ENCODE measurements at regions not wholly inside any gene's neighbourhood (a gene's known extent, or its start where the extent isn't known, plus 50 kb on each side); places are given as distances from the start of the nearest gene placed in this dataset.

DNA sequence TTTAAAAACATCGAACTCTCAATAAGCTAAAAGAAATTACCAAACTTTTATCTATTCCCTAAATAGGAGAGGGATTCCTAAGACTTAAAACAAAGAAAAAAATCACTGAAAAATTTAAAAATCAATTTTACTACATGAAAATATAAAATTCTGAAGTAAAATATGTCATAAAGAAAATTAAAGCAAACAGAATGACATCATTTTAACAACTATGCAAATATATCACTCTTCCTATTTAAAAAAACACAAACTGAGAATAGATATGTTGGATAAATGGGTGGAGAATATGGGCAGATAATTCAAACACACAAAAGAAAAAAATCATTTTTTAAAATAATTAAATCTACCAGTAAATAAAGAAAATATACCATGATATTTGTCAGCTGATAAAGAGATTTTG lies 510.0 kb downstream of the BCL11B start:
- no peak overlapping the region for H3K27ac ChIP-seq (ENCODE audit: low read depth, low read length)
- TF ChIP-seq CTCF (IDR thresholded peaks at IDR 0.05; ENCODE audit: low read depth, low read length), result no peak
- peaks cover 26% of the 10 kb centered on the region for H3K9me3 ChIP-seq (ENCODE audit: control insufficient read depth, insufficient read depth, low read length)
- no peaks in the 10 kb centered on the region for H3K27me3 ChIP-seq (ENCODE audit: control insufficient read depth, insufficient read depth, low read length)
- CTCF ChIA-PET, result no interaction called here
- POLR2A ChIA-PET, result no interaction called here
- no peak overlapping the region for H3K4me3 ChIP-seq (ENCODE audit: low read depth, low read length)
- DNase-seq (ENCODE audit: low read depth, low spot score), result no peak

DNA sequence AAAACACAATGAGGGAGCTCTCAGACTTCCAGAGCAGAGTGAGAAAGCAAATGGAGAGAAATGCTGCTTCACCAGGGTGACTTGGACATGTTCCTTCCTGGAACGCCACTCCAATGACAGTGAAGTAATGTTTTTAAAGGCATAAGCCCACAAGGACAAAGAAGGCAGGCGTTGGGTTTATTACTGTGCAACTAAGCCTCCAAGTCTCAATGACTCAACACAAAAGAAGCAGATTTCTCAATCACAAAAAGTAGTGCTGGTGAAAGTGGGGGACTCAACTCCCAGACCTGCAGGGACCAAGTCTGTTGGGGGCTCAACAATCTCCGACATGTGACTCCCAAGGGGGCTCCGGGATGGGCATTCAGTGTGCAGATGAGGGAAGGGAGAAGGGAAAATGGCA lies 505.2 kb downstream of the BCL11B start:
- Histone ChIP-seq H3K9me3 (ENCODE audit: control insufficient read depth, insufficient read depth, low read length) (peaks cover 14% of the 10 kb centered on the region), H3K27ac (ENCODE audit: low read depth, low read length) (no peak overlapping the region), H3K27me3 (ENCODE audit: control insufficient read depth, insufficient read depth, low read length) (no peaks in the 10 kb centered on the region), H3K4me3 (ENCODE audit: low read depth, low read length) (no peak overlapping the region)
- ChIA-PET POLR2A (no interaction called here), CTCF (no interaction called here)
- TF ChIP-seq CTCF (IDR thresholded peaks at IDR 0.05; ENCODE audit: low read depth, low read length), result no peak
- DNase-seq (ENCODE audit: low read depth, low spot score), result no peak

- no peak overlapping the region for H3K27ac ChIP-seq (ENCODE audit: low read depth, low read length)
- DNase-seq (ENCODE audit: low read depth, low spot score), result no peak
- peaks cover 17% of the 10 kb centered on the region for H3K9me3 ChIP-seq (ENCODE audit: control insufficient read depth, insufficient read depth, low read length)
- TF ChIP-seq CTCF (IDR thresholded peaks at IDR 0.05; ENCODE audit: low read depth, low read length), result no peak
- ChIA-PET CTCF (no interaction called here), POLR2A (no interaction called here)
- H3K27me3 ChIP-seq (ENCODE audit: control insufficient read depth, insufficient read depth, low read length), result no peaks in the 10 kb centered on the region
- no peak overlapping the region for H3K4me3 ChIP-seq (ENCODE audit: low read depth, low read length)
These were observed 502.7 kb downstream of the BCL11B start for GRCh38 chr14:98769326-98769725.

GRCh38 chr14:98770151-98770550 lies 501.8 kb downstream of the BCL11B start:
- Histone ChIP-seq H3K4me3 (ENCODE audit: low read depth, low read length) (no peak overlapping the region), H3K27me3 (ENCODE audit: control insufficient read depth, insufficient read depth, low read length) (no peaks in the 10 kb centered on the region), H3K9me3 (ENCODE audit: control insufficient read depth, insufficient read depth, low read length) (peaks cover 17% of the 10 kb centered on the region), H3K27ac (ENCODE audit: low read depth, low read length) (no peak overlapping the region)
- ChIA-PET CTCF (no interaction called here), POLR2A (no interaction called here)
- no peak for DNase-seq (ENCODE audit: low read depth, low spot score)
- TF ChIP-seq CTCF (IDR thresholded peaks at IDR 0.05; ENCODE audit: low read depth, low read length), result no peak

GRCh38 chr14:98773814-98774213 lies 498.2 kb downstream of the BCL11B start:
- no peak for TF ChIP-seq CTCF (IDR thresholded peaks at IDR 0.05; ENCODE audit: low read depth, low read length)
- no peak for DNase-seq (ENCODE audit: low read depth, low spot score)
- ChIA-PET POLR2A (no interaction called here), CTCF (no interaction called here)
- peaks cover 23% of the 10 kb centered on the region for H3K9me3 ChIP-seq (ENCODE audit: control insufficient read depth, insufficient read depth, low read length)
- H3K27ac ChIP-seq (ENCODE audit: low read depth, low read length), result no peak overlapping the region
- no peak overlapping the region for H3K4me3 ChIP-seq (ENCODE audit: low read depth, low read length)
- no peaks in the 10 kb centered on the region for H3K27me3 ChIP-seq (ENCODE audit: control insufficient read depth, insufficient read depth, low read length)

All from AG04450 (cell line).